HUDEP-2 (cell line): ENCODE measurements at regions not wholly inside any gene's neighbourhood (a gene's known extent, or its start where the extent isn't known, plus 50 kb on each side); places are given as distances from the start of the nearest gene placed in this dataset.
"Not testable (repeated sequence)": the region's sequence is repeated elsewhere in the genome, so short reads cannot be mapped to it uniquely, and the experiment has no call there.

Experiments
- DNase-seq, 76 experiments: peaks; one replicate each; lab custom pipeline; 2025; ENCODE audit not compliant: unreplicated experiment in 76 of 76; lab: John Stamatoyannopoulos, UW

DNA sequence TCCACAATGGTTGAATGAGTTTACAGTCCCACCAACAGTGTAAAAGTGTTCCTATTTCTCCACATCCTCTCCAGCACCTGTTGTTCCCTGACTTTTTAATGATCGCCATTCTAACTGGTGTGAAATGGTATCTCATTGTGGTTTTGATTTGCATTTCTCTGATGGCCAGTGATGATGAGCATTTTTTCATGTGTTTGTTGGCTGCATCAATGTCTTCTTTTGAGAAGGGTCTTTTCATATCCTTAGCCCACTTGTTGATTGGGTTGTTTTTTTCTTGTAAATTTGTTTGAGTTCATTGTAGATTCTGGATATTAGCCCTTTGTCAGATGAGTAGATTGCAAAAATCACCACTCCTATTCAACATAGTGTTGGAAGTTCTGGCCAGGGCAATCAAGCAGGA is 287.6 kb upstream of the RASGRP1 start:
- not testable (repeated sequence) for DNase-seq

GRCh38 chr15:38853608-38854007 is 289.0 kb upstream of the RASGRP1 start:
- DNase-seq: peak in 13 of 76 experiments; percentile 1 to 38 (median 8)

- no peak for DNase-seq
Observed at GRCh38 chr15:38854506-38854905, 289.9 kb upstream of the RASGRP1 start.

DNA sequence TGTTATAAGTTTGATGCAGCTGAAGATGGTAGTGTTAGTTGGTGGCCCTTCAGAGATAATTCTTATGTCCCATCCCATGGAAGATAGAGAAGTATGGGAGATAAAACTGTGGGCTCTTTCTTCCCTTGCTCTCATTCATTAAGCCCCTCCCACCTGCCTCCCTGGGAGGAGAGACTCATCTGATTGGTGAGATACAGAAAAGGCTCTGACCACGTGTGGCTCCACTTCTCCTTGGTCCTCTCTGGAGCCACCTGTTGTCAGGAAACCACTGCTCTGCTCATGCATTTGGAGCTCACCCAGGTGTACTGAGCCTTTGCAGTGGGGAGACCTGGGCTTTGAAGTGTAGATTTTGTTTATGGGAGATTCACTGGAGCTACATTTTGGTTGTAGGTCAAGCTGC is 293.2 kb upstream of the RASGRP1 start:
- no peak for DNase-seq

GRCh38 chr15:38859574-38859973 is 295.0 kb upstream of the RASGRP1 start:
- DNase-seq: no peak

GRCh38 chr15:38860253-38860652 is 295.6 kb upstream of the RASGRP1 start:
- DNase-seq: no peak

GRCh38 chr15:38860674-38861073 is 296.1 kb upstream of the RASGRP1 start:
- no peak for DNase-seq

DNA sequence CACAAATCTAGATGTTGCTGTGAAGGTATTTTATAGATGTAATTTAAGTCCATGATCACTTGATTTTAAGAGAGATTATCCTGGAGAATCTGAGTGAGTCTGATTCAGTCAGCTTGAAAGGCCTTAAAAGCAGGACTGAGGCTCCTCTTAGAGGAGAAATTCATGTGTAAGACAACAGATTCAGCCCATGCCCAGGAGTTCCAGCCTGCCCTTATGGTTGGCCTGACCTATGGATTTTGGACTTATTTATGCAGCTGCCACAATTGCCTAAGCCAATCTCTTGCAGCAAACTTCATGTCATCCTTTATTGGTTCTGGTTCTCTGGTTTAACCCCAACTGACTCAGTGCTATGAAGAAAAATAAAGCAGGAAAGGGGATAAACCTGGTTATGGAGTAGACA is 296.5 kb upstream of the RASGRP1 start:
- no peak for DNase-seq

- DNase-seq: no peak
Observed at GRCh38 chr15:38862099-38862498, 297.5 kb upstream of the RASGRP1 start.

- no peak for DNase-seq
Observed at GRCh38 chr15:38863381-38863780, 298.8 kb upstream of the RASGRP1 start.

GRCh38 chr15:38864122-38864521 is 299.5 kb upstream of the RASGRP1 start:
- DNase-seq: peak in 2 of 76 experiments; percentile 1 to 2

GRCh38 chr15:38864827-38865581 is 300.4 kb upstream of the RASGRP1 start:
- DNase-seq: no peak

DNA sequence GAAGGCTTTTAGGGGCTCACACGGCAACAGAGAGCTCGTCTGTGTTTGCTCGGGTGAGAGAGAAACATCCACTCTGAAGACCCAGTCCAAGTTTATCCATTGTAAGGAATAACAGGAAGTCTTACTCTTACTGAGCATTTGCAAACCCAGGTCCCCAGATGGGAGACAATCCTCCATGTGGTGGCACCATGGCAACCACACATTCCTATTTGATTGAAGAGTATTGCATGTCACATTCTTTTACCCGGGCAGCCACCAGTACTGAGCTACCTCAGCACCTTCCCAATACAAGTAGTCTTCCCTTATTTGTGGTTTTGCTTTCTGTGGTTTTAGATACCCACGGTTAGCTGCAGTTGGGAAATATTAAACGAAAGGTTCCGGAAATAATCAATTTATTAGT is 302.9 kb upstream of the RASGRP1 start:
- no peak for DNase-seq

DNA sequence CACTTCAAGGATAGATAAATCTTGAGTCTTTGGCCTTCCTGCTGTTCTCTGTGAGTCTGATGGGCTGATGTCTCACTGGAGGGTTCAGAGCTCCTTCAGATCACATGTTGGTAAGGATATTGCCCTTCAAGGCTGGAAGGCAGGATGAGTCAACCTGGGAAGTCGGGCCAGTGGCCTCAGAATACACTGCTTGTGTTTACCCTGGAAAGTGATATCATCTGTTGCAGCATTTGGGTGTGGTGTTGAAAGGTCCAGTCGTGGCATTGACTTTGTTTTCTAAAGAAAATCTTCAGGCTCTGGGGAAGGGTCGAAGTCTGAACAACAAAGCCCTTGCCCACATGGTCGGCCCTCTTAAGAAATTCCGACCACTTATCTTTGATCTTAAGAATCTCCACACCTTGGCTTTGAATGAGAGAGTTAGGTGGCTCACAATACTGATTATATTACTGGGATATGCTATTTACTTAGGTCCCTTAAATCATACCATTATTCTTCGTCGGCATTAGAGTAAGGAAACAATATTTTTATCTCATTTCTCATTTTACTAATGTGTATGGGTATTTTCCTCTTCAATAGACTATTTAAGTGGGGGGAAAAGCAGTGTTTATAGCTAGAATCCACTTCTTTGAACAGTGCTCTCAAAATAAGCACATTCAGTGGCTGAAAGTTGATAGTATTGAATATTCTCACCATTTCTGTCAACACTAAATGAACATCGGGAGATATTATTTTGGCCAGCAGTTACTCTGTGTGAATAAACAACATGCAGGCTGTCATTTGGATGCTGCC is 303.9 kb upstream of the RASGRP1 start:
- DNase-seq: no peak

- no peak for DNase-seq
Observed at GRCh38 chr15:38871638-38872037, 307.0 kb upstream of the RASGRP1 start.

DNA sequence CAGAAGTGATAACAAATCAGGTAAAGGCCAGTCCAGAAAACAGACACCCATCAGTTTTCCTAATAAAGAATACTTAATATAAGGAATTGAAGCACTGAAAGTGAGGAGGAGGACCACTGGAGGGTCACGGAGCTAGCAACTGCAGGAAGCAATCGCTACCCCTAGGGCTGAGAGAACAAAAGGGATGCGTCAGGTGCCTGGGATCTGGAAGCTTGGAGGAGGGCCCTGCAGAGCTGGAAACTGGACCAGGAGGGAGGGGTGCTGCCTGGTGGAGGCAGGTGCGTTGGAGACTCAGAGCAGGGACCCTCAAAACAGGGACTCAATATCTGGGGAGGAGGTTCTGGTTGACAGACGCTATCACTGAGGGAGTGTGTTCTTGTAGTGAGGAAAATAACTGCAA is 308.1 kb upstream of the RASGRP1 start:
- no peak for DNase-seq

DNA sequence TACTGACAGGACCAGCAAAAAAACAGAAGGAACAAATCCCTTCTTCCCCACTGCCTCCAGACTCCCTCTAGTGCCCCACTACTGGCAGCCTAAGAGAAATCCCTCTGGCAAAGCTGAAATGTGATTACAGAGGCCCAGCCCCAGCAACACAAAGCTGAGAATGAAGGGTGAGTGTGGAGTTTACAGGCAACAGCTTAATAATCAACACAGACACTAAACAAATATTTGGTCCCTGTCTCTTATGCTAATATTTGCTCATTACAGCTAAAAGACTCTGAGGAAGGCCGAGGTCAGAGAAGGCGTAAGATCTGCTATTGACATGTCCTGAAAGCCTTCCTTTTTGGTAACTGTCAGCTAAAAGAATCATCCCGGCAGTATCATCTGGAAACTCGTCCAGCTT is 308.5 kb upstream of the RASGRP1 start:
- no peak for DNase-seq

- DNase-seq: no peak
Observed at GRCh38 chr15:38874464-38874863, 309.9 kb upstream of the RASGRP1 start.

DNA sequence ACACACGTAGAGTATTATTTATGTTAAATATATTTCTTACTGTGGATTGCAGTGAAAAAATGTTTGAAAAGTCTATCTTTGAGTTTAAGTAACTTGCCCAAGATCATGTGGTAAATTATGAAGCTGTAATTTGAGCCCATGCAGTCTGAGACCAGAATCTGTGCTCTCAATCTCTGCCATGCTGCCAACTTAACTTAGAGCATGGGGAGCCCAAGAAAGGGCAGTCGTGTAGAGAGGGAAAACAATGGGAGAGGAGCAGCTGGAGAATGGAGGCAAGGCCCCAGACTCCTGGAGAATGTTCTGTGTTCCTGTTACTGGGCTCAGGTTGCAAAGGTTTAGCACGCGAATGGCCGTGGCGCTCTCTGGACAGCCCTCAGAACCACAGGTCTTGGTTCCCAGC is 311.6 kb upstream of the RASGRP1 start:
- DNase-seq: no peak

DNA sequence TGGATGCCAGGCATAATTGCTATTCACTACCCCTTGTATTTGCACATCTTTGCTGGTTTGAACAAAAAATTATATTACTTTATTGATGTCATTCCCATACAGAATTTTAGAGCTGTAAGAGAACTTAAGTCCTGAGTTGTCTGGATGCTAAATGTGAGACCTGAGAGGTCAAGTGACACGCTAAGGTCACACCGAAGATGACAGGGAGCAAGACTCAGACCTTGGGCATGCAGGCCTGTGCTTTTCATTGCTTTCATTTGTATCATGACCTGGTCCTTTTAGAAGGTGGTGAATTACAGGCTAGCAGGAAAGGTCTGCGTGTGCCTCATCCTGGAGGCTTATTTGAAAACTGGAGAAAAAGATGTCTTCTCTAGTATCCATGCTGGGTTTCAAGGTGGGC is 312.0 kb upstream of the RASGRP1 start:
- no peak for DNase-seq

DNA sequence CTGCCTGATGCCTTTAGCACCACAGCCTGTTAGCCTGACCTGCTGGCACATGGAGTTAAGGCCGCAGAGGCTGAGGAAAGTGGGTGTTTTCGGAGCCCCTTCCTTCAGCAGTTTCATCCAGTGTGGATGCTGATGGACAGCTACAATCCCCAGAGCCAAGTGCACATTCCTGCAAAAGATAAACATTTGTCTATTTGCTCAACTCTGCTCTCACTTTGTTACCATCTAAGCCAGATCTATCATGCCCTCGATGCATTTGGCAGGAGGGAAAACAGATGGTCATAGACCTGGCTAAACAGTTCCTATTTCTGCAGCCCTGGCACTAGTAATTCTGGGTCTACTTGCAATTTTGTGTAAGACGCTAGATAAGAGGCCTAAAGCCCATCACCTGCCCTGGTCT is 312.9 kb upstream of the RASGRP1 start:
- no peak for DNase-seq

- DNase-seq: no peak
Observed at GRCh38 chr15:38878026-38878425, 313.4 kb upstream of the RASGRP1 start.
